AG08395 (cell line): ENCODE measurements at regions not wholly inside any gene's neighbourhood (a gene's known extent, or its start where the extent isn't known, plus 50 kb on each side); places are given as distances from the start of the nearest gene placed in this dataset.

Experiments
- DNase-seq: peaks from one replicate; pipeline ENCODE4 v3.0.0; 2012; ENCODE audit warnings: mixed read lengths, low spot score

GRCh38 chr4:63814171-63814964, 594.9 kb downstream of the TECRL start:
- DNase-seq = no peak

- no peak for DNase-seq
These were observed 610.1 kb downstream of the TECRL start for GRCh38 chr4:63799166-63799565.

GRCh38 chr4:63795301-63795700, 613.9 kb downstream of the TECRL start:
- no peak for DNase-seq

GRCh38 chr4:63790377-63790776, 618.9 kb downstream of the TECRL start:
- no peak for DNase-seq

GRCh38 chr4:63788271-63788670, 621.0 kb downstream of the TECRL start:
- no peak for DNase-seq

GRCh38 chr4:63787326-63787725, 621.9 kb downstream of the TECRL start:
- no peak for DNase-seq

- DNase-seq = no peak
These were observed 623.1 kb downstream of the TECRL start for GRCh38 chr4:63786171-63786570.

GRCh38 chr4:63784822-63785221, 624.4 kb downstream of the TECRL start:
- no peak for DNase-seq

- DNase-seq = no peak
These were observed 631.6 kb downstream of the TECRL start for GRCh38 chr4:63777601-63778000.

- DNase-seq = no peak
These were observed 644.9 kb downstream of the TECRL start for GRCh38 chr4:63764400-63764799.

- no peak for DNase-seq
These were observed 651.3 kb downstream of the TECRL start for GRCh38 chr4:63757929-63758328.

- DNase-seq = no peak
These were observed 666.4 kb downstream of the TECRL start for GRCh38 chr4:63742882-63743281.

- no peak for DNase-seq
These were observed 679.7 kb downstream of the TECRL start for GRCh38 chr4:63729519-63729918.

- DNase-seq = no peak
These were observed 680.6 kb downstream of the TECRL start for GRCh38 chr4:63728480-63729177.

GRCh38 chr4:63717384-63717783, 691.9 kb downstream of the TECRL start:
- no peak for DNase-seq

GRCh38 chr4:63708661-63709060, 700.6 kb downstream of the TECRL start:
- DNase-seq = no peak

- DNase-seq = no peak
These were observed 708.7 kb downstream of the TECRL start for GRCh38 chr4:63700569-63700968.

GRCh38 chr4:63693321-63693720, 715.9 kb downstream of the TECRL start:
- DNase-seq = no peak

GRCh38 chr4:63678358-63678931, 730.8 kb downstream of the TECRL start:
- no peak for DNase-seq

- no peak for DNase-seq
These were observed 738.5 kb downstream of the TECRL start for GRCh38 chr4:63670735-63671134.

GRCh38 chr4:63663870-63664269, 745.4 kb downstream of the TECRL start:
- DNase-seq = no peak

- no peak for DNase-seq
These were observed 764.9 kb downstream of the TECRL start for GRCh38 chr4:63644396-63644795.

GRCh38 chr4:63637270-63637669, 772.0 kb downstream of the TECRL start:
- DNase-seq = no peak
